GM12872 (cell line): ENCODE measurements at regions not wholly inside any gene's neighbourhood (a gene's known extent, or its start where the extent isn't known, plus 50 kb on each side); places are given as distances from the start of the nearest gene placed in this dataset.

Source experiments
- CTCF ChIP-seq: IDR thresholded peaks from 3 replicates; pipeline ENCODE4 v1.5.1; 2011; ENCODE audit warnings: low read depth, mild to moderate bottlenecking, low read length, moderate library complexity; ENCODE audit not compliant: insufficient read depth

- TF ChIP-seq CTCF = no peak
Measured at GRCh38 chr2:34104601-34105000, 505.5 kb upstream of the FAM98A start.

DNA sequence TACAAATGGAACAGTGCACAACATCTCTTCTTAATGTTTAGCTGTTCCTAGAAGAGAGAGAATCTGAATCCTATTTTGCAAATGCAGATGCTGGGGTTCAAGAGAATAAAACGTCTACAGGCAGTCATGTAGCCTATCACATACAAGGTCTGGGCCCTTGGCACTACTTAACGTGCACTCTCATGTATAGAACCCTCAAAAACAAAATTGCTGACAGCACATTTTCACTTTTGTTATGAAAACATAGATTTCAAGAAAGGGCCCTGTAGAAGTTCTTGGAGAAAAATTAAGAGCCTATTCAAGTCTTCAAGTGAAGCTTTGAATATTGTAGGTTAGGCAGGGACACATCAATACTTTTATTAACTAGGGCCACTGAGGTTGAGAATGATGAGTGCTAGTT lies 504.3 kb upstream of the FAM98A start:
- TF ChIP-seq CTCF = no peak

DNA sequence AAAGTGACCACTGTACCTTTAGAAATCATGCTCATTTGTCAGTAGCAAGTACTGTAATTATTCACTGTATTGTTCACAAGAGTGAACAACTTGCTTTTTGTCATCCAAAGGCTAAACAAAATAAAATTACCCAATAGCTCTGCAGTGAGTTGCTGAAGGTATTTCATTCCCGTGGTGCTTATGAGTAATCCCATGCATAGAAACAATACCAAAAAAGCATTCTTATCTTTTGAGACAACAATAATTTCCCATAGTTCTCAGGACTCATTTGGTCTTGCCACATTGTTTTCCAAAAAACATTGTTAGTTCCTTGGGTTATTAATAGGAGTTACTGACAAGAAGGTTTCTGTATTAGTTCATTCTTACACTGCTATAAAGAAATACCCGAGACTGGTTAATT lies 503.2 kb upstream of the FAM98A start:
- no peak for TF ChIP-seq CTCF

- no peak for TF ChIP-seq CTCF
Measured at GRCh38 chr2:34099377-34099776, 500.3 kb upstream of the FAM98A start.

GRCh38 chr2:34098256-34098655 lies 499.2 kb upstream of the FAM98A start:
- no peak for TF ChIP-seq CTCF

GRCh38 chr2:34096562-34097171 lies 497.6 kb upstream of the FAM98A start:
- TF ChIP-seq CTCF = peak; percentile 67

DNA sequence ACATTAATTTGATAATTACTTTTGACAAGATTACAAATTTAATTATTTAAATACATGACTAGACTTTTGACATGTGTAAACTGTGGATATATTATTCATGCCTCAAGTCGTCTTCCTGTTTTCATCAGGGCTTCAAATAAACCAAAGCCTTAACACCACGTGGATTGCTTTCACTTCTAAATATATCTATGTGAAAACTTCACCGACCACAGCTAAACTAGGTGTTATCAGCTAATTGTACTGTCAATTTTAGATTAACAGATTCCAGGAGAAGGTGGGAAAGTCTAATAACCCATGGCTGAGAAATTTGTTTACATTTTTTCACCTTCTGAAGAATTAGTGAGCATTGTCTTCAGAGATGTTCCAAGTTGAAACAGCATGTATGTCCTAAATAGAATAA lies 494.7 kb upstream of the FAM98A start:
- no peak for TF ChIP-seq CTCF
